ENCODE measurements at regions not wholly inside any gene's neighbourhood (a gene's known extent, or its start where the extent isn't known, plus 50 kb on each side); places are given as distances from the start of the nearest gene placed in this dataset.

DNA sequence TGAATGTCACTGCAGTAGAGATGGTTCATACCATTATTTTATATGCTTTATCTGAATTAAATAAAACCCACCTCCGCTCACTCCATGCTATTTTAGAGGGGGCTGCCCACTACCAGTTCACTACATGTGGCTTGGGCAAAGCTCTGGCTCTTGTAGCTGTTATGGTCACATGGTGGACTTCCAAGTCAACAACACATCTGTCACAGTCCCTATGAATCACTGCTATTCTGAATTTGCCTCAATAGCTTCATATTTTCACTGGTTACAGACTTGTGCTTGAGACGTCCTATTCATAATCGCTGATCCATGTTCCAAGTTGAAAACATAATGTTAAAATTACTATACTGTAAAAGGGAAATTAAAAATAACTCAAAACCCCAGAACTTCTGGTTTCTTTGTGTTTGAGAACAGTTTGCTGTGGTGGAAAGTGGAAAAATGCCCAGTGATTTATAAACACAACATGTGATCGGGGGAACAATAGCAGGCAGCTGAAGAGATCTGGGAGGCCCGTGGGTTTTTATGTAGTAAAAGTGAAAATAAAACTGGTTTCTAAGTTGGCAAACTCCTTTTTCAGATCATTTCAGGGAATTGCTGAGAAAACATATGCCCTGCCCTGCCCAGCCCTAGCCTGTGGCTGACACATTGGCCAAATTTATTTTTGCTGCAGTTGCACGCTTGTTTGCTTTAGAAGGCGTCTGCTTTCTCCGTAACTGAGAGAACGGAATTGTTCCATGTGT is 128.8 kb upstream of the PRR23C start:
- Histone ChIP-seq H3K9ac (ENCODE audit: extremely low read depth, insufficient read length, low read length) (no peak overlapping the region), H4K20me1 (ENCODE audit: control insufficient read depth, insufficient read depth, insufficient read length) (no peaks in the 10 kb centered on the region), H4K5ac (ENCODE audit: insufficient read length, low read depth, low read length) (no peak overlapping the region), H2BK20ac (ENCODE audit: low read depth, low read length, poor library complexity, severe bottlenecking) (no peak overlapping the region), H2BK12ac (ENCODE audit: insufficient read length, low read depth, low read length) (no peak overlapping the region), H3K23me2 (ENCODE audit: insufficient read length, low read depth, low read length, poor library complexity, severe bottlenecking) (no peaks in the 10 kb centered on the region), H3K14ac (ENCODE audit: insufficient read depth, low read length) (no peak overlapping the region), H2BK5ac (ENCODE audit: insufficient read length, low read length) (no peak overlapping the region), H3K9me3 (ENCODE audit: control insufficient read depth, low read depth, low read length) (no peaks in the 10 kb centered on the region), H4K8ac (replicated peaks; ENCODE audit: insufficient read length, low read depth, low read length) (no peak overlapping the region), H2AFZ (ENCODE audit: low read length) (no peak overlapping the region), H2AK5ac (ENCODE audit: insufficient read length, low read length) (no peak overlapping the region), H3K23ac (ENCODE audit: insufficient read length, low read depth, low read length) (no peak overlapping the region), H2BK15ac (ENCODE audit: low read depth, low read length) (no peak overlapping the region), H3K79me1 (ENCODE audit: insufficient read depth, low read depth, low read length, poor library complexity, severe bottlenecking) (no peaks in the 10 kb centered on the region), H3T11ph (ENCODE audit: low read length) (no peak overlapping the region), H3K18ac (ENCODE audit: insufficient read length, low read depth, low read length) (no peak overlapping the region), H3K56ac (ENCODE audit: insufficient read length, low read depth, low read length) (no peak overlapping the region), H3K79me2 (ENCODE audit: insufficient read depth, low read length) (no peaks in the 10 kb centered on the region), H4K91ac (ENCODE audit: insufficient read length, low read depth, low read length) (no peak overlapping the region), H3K4me2 (ENCODE audit: insufficient read depth, insufficient read length, low read length) (no peak overlapping the region), H3K27ac (ENCODE audit: insufficient read length, low read depth, low read length) (no peak overlapping the region), H2BK120ac (ENCODE audit: low read depth, low read length, poor library complexity, severe bottlenecking) (no peak overlapping the region), H3K4ac (ENCODE audit: low read depth, low read length) (no peak overlapping the region), H3K27me3 (ENCODE audit: insufficient read depth, low read length) (no peaks in the 10 kb centered on the region), H3K4me1 (ENCODE audit: insufficient read depth, low read length) (no peaks in the 10 kb centered on the region)
- TF ChIP-seq CTCF (conservative IDR thresholded peaks at IDR 0.05): no peak
- peaks cover 0 to 4% (median 0%) of the 10 kb centered on the region in 3 experiments; a peak in 2 of 7 replicates for H3K36me3 Mint-ChIP-seq (ENCODE audit: insufficient read depth in 1 of 3, low read depth in 3 of 3)
- H3K4me1 Mint-ChIP-seq: no peaks in the 10 kb centered on the region
- DNase-seq: no peak
- no peak overlapping the region for H3K27ac Mint-ChIP-seq
- no peak overlapping the region for H3K4me3 Mint-ChIP-seq
- peaks cover 15 to 44% of the 10 kb centered on the region in 2 experiments for H3K9me3 Mint-ChIP-seq
- peaks cover 16% of the 10 kb centered on the region for H3K27me3 Mint-ChIP-seq (ENCODE audit: low read depth)
- WGBS (ENCODE audit: extremely low coverage, insufficient read length, low lambda C conversion rate): no CpG with 5 or more reads among the region's 9 CpGs
